Activated naive CD4-positive, alpha-beta T cell treated with anti-CD3 and anti-CD28 coated beads, Interleukin-2, amount 10 ng/mL, durations not matched to agents 7 days and 5 days (primary cell): ENCODE measurements at regions not wholly inside any gene's neighbourhood (a gene's known extent, or its start where the extent isn't known, plus 50 kb on each side); places are given as distances from the start of the nearest gene placed in this dataset.
"Not testable (repeated sequence)": the region's sequence is repeated elsewhere in the genome, so short reads cannot be mapped to it uniquely, and the experiment has no call there.

Source experiments
- CTCF ChIA-PET: fragments of 350-600 bp; sonication (Branson Sonifier 250); formaldehyde crosslinking; loops from one replicate; lab custom pipeline; 2021; ENCODE audit warnings: antibody characterized with exemption; lab: Charles Lee
- DNase-seq: peaks from one replicate; pipeline ENCODE4 v3.0.0-alpha.2; 2020
- H3K27ac Mint-ChIP-seq: one replicate; pipeline ENCODE4 v1.8.0; 2021; ENCODE audit warnings: mild to moderate bottlenecking, moderate library complexity, mixed read lengths
- H3K27me3 Mint-ChIP-seq: one replicate; pipeline ENCODE4 v1.8.0; 2021; ENCODE audit warnings: mild to moderate bottlenecking, mixed read lengths
- H3K36me3 Mint-ChIP-seq: one replicate; pipeline ENCODE4 v1.8.0; 2021; ENCODE audit warnings: mixed read lengths
- H3K4me1 Mint-ChIP-seq: one replicate; pipeline ENCODE4 v1.8.0; 2021; ENCODE audit warnings: mixed read lengths
- H3K4me3 Mint-ChIP-seq: one replicate; pipeline ENCODE4 v1.8.0; 2021; ENCODE audit warnings: mild to moderate bottlenecking, moderate library complexity, mixed read lengths
- H3K9me3 Mint-ChIP-seq: one replicate; pipeline ENCODE4 v1.8.0; 2021; ENCODE audit warnings: mixed read lengths

DNA sequence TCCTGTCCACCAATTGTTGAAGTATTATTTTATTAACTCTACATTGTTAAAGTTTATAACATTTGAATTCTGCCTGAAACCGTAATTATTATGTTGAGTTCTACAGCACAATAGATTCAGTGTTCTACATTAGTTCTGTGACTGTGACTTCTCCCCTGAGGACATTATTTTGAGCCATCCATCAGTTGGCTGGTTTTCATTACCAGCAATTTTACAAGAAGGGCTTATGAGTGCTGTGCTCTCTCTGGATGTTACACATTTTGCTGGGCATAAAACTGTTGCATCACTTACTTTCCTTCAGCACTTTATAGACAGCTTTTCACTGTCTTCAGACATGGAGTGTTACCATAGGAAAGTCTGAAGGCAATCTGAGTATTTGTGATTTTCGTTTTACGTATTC is 118.2 kb upstream of the KITLG start:
- Mint-ChIP-seq H3K9me3 (no peaks in the 10 kb centered on the region), H3K27ac (no peak overlapping the region), H3K36me3 (no peaks in the 10 kb centered on the region), H3K4me3 (no peak overlapping the region), H3K4me1 (no peaks in the 10 kb centered on the region), H3K27me3 (no peaks in the 10 kb centered on the region)
- DNase-seq = no peak
- CTCF ChIA-PET = interaction anchor here (0.7 kb wide), 1 partner anchor 81 kb away, joined by 3 read pairs; no protein-coding TSS in a partner anchor

DNA sequence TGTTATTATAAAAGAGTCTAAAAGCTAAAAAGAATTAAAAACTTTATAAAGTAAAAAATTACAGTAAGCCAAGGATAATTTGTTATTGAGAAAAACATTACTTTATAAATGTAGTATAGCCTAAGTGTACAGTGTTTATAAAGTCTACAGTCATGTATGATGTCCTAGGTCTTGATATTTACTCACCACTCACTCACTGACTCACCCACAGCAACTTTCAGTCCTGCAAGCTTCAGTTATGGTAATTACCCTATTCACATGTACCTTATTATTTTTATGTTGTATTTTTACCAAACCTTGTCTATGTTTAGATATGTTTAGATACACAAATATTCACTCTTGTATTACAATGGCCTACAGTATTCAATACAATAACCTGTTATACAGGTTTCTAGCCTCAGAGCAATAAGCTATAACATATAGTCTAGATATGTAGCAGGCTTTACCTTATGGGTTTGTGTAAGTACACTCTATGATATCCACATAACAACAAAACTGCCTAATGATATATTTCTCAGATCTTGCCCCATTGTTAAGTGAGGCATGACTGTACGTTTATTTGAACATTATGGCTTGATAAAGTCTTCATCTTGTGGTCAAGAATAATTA is 113.7 kb upstream of the KITLG start:
- CTCF ChIA-PET = no interaction called here
- no peak for DNase-seq
- Mint-ChIP-seq H3K27ac (no peak overlapping the region), H3K36me3 (no peaks in the 10 kb centered on the region), H3K9me3 (no peaks in the 10 kb centered on the region), H3K4me1 (no peaks in the 10 kb centered on the region), H3K27me3 (no peaks in the 10 kb centered on the region), H3K4me3 (no peak overlapping the region)

DNA sequence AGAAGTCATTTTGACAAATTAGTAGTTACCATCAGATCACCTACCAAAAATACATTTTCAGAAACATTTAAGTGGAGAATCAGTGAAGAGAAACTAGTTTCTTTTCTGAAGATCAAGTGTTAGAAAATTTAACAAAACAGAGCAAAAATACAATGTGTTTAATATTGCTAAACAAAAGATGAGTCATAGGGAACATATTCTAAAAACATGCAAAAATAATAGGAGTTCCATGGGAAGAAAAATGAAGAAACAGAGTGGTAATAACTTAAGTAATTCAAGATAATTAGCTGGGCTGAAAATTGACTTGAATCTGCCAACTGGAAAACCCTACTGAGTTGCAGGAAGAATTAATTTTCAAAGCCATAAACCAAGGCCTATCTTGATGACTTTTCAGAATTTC is 111.5 kb upstream of the KITLG start:
- no peak for DNase-seq
- Mint-ChIP-seq H3K9me3 (no peaks in the 10 kb centered on the region), H3K4me3 (no peak overlapping the region), H3K27ac (no peak overlapping the region), H3K36me3 (no peaks in the 10 kb centered on the region), H3K27me3 (no peaks in the 10 kb centered on the region), H3K4me1 (no peaks in the 10 kb centered on the region)
- CTCF ChIA-PET = no interaction called here

DNA sequence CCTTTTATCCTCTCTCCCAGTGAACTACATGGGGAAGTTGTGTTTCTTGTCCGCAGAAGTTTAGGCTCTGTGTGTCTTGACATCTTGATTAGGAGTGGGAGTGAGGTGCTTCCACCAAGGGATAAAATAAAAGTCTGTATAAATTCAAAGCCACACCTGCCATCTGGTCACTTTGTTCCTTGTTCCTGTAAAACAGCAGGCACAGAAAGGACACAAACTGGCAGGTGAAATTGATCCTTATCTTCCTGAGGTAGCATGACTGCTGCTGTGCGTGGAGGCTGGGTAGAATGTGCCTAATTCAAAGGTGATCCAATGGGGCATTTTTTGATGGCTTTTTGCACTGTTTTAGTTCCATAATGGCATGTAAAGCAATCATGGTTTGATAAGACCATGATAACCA is 104.3 kb upstream of the KITLG start:
- CTCF ChIA-PET = no interaction called here
- H3K36me3 Mint-ChIP-seq = no peaks in the 10 kb centered on the region

DNA sequence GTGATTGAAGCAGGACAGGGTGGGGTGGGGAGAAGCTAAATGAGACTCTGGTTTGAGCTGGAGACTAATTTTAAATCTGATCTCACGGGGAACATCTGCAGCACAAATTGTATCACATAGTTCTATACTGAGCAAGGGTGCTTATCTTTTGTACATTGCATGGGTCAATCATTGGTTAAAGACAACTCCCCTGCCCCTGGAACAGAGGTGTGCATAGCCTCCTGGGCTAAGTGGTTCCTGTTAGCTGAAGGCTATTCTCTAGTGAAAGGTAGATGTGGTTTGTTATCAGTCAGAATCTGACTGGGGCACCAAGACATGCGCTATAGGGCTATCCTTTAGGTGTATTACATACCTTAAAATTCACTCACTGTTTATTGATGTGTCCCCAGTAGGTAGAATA is 103.9 kb upstream of the KITLG start:
- no peaks in the 10 kb centered on the region for H3K9me3 Mint-ChIP-seq

More for the DNA sequence above, 104.3 kb upstream of the KITLG start:
- H3K27me3 Mint-ChIP-seq = no peaks in the 10 kb centered on the region
- H3K27ac Mint-ChIP-seq = no peak overlapping the region
- no peaks in the 10 kb centered on the region for H3K9me3 Mint-ChIP-seq
- H3K4me3 Mint-ChIP-seq = no peak overlapping the region
- H3K4me1 Mint-ChIP-seq = no peaks in the 10 kb centered on the region
- DNase-seq = no peak

DNA sequence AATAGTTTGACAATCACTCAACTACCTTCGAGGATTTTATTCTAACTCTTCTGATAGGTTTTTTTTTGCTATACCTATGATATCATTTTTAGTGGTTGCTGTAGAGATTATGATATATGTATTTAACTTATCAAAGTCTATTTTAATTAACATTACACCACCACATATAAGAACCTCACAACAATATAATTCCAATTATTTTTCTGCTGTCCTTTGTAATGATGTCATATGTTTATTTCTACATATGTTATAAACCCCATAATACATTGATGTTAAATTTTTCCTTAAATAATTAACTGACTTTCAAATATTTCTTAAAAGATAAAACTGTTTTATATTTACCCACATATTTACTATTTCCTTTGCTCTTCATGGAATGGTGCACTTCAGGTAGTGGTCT is 103.4 kb upstream of the KITLG start:
- Mint-ChIP-seq H3K36me3 (no peaks in the 10 kb centered on the region), H3K4me3 (no peak overlapping the region), H3K27ac (no peak overlapping the region), H3K9me3 (no peaks in the 10 kb centered on the region), H3K4me1 (no peaks in the 10 kb centered on the region), H3K27me3 (no peaks in the 10 kb centered on the region)
- DNase-seq = no peak
- CTCF ChIA-PET = no interaction called here

More for the DNA sequence above, 103.9 kb upstream of the KITLG start:
- no peak for DNase-seq
- H3K36me3 Mint-ChIP-seq = no peaks in the 10 kb centered on the region
- H3K27me3 Mint-ChIP-seq = no peaks in the 10 kb centered on the region
- no peaks in the 10 kb centered on the region for H3K4me1 Mint-ChIP-seq
- CTCF ChIA-PET = no interaction called here
- no peak overlapping the region for H3K4me3 Mint-ChIP-seq
- no peak overlapping the region for H3K27ac Mint-ChIP-seq

DNA sequence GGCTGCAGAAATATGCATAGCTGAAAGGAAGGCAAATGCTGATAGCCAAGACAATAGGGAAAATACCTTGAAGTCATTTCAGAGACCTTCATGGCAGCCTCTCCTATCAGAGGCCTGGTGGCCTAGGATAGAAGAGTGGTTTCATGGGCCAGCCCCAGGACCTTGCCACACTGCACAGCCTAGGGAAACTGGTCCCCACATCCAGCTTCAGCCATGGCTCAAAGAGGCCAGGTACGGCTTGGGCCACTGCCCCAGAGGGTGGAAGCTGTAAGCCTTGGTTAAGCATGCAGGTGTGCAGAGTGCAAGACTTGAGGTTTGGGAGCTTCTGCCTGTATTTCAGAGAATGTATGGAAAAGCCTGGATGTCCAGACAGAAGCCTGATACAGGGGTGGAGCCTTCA is 101.0 kb upstream of the KITLG start:
- Mint-ChIP-seq H3K4me1 (no peaks in the 10 kb centered on the region), H3K36me3 (no peaks in the 10 kb centered on the region), H3K27me3 (no peaks in the 10 kb centered on the region), H3K27ac (no peak overlapping the region), H3K9me3 (no peaks in the 10 kb centered on the region), H3K4me3 (no peak overlapping the region)
- CTCF ChIA-PET = interaction anchor here (1.0 kb wide), 1 partner anchor 291 kb away, joined by 4 read pairs; no protein-coding TSS in a partner anchor
- DNase-seq = no peak

DNA sequence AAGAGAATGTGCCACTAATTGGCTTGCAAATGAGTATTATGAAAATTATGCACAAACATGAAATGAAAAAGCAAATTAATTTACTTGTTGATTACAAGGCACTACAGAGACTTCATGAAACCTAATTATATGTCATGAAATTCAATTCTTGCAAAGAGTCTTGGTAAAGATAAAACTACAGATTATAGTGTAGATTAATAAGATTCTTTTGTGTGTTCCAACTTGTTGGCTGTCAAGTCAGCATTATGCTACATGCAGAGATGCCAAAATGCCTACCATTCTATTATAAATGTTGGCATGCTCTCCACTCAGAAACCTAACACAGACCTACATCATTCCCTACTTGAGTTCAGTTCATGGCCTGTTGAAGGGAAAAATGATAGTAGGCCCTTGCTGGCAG is 97.2 kb upstream of the KITLG start:
- Mint-ChIP-seq H3K4me1 (no peaks in the 10 kb centered on the region), H3K4me3 (no peak overlapping the region), H3K27ac (no peak overlapping the region), H3K27me3 (no peaks in the 10 kb centered on the region), H3K9me3 (no peaks in the 10 kb centered on the region), H3K36me3 (no peaks in the 10 kb centered on the region)
- DNase-seq = no peak
- CTCF ChIA-PET = no interaction called here

DNA sequence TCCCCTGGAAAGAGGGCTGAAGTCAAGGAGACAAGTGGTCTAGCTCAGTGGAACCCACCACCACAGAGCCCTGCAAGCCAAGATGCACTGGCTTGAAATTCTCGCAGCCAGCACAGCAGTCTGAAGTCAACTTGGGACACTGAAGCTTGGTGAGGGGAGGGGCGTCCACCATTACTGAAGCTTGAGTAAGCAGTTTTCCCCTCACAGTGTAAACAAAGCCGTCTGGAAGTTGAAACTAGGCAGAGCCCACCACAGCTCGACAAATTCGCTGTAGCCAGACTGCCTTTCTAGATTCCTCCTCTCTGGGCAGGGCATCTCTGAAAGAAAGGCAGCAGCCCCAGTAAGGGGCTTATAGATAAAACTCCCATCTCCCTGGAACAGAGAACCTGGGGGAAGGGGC is 87.3 kb upstream of the KITLG start:
- H3K27me3 Mint-ChIP-seq, DNase-seq, H3K27ac Mint-ChIP-seq, H3K36me3 Mint-ChIP-seq, H3K9me3 Mint-ChIP-seq, H3K4me3 Mint-ChIP-seq, CTCF ChIA-PET, H3K4me1 Mint-ChIP-seq: not testable (repeated sequence)

DNA sequence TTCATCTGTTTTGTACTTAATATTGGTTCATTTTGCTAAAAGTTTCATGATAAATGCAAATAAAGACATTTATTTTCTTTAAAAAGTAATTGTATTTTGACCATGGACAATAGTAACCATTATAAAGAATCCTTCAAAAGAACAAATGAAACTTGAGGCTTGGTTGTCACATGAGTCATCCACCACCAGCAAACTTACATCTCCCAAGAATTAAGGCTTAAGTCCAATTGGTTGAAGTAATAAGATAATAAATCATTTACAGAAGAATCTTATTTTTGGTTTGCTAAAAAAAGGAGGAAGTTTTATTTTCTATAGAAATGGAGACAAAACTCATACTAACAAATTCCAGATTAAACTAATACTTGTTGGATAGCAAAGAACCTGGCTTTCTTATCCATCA is 84.8 kb upstream of the KITLG start:
- Mint-ChIP-seq H3K9me3 (no peaks in the 10 kb centered on the region), H3K4me3 (no peak overlapping the region), H3K4me1 (no peaks in the 10 kb centered on the region), H3K27me3 (no peaks in the 10 kb centered on the region), H3K27ac (no peak overlapping the region), H3K36me3 (no peaks in the 10 kb centered on the region)
- DNase-seq = no peak
- CTCF ChIA-PET = no interaction called here

DNA sequence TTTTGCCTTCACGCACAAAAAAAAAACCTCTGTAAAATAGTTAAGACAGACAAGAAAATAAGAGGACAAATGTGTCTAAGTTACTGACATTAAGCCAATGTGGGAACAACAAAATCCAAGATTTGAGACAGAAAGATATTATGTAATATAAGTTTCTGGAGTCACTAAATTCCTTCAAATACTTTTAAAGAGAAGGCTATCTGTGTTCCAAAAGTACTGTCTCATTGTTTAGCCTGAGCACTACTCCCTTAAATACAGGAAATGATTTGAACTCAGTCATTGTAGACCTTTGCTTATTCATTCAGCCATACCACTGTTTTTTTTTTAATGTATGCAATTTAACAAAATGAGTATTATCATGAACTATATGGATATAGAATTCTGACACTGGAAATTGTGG is 82.7 kb upstream of the KITLG start:
- Mint-ChIP-seq H3K27ac (no peak overlapping the region), H3K4me1 (no peaks in the 10 kb centered on the region), H3K4me3 (no peak overlapping the region), H3K9me3 (no peaks in the 10 kb centered on the region), H3K27me3 (no peaks in the 10 kb centered on the region), H3K36me3 (no peaks in the 10 kb centered on the region)
- DNase-seq = no peak
- CTCF ChIA-PET = no interaction called here

DNA sequence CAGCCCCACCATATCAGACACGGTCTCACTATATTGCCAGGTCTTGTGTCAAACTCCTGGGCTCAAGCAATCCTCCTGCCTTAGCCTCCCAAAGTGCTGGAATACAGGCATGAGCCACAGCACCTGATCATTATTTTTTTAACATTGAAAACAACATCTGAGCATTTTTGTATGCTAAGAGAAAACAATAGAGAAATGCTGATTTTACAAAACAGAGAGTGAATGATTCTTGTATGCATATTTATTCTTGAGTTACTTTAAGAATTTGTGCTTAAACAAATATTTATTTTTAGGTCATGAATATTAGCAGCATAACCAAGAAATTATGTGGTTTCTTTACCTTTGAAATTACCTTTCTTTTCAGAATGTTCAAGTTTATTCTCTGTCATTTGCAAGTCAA is 81.8 kb upstream of the KITLG start:
- Mint-ChIP-seq H3K4me1 (no peaks in the 10 kb centered on the region), H3K27ac (no peak overlapping the region), H3K36me3 (no peaks in the 10 kb centered on the region), H3K9me3 (no peaks in the 10 kb centered on the region), H3K27me3 (no peaks in the 10 kb centered on the region), H3K4me3 (no peak overlapping the region)
- CTCF ChIA-PET = no interaction called here
- DNase-seq = no peak

DNA sequence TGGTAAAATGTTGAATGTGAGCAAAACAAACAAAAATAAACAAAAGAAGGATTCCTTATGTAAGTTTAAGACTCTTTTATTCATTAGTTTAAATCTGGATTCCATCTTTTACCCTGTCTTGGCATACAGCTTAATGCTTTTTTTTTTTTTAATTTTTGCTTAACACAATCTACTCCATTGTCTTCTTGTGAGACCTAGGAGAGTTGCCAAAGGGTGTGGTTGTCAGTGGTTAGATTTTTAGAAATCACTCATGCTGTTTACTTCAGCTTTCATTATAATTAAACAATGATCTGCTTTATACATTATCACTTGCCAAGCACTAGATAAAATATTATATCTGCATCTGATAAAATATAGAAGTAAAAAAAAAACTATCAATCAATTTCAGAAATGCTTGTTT is 77.7 kb upstream of the KITLG start:
- no peaks in the 10 kb centered on the region for H3K4me1 Mint-ChIP-seq
- no peaks in the 10 kb centered on the region for H3K27me3 Mint-ChIP-seq
- no peaks in the 10 kb centered on the region for H3K9me3 Mint-ChIP-seq
- CTCF ChIA-PET = no interaction called here
- DNase-seq = no peak
- no peak overlapping the region for H3K27ac Mint-ChIP-seq
- no peaks in the 10 kb centered on the region for H3K36me3 Mint-ChIP-seq
- H3K4me3 Mint-ChIP-seq = no peak overlapping the region

DNA sequence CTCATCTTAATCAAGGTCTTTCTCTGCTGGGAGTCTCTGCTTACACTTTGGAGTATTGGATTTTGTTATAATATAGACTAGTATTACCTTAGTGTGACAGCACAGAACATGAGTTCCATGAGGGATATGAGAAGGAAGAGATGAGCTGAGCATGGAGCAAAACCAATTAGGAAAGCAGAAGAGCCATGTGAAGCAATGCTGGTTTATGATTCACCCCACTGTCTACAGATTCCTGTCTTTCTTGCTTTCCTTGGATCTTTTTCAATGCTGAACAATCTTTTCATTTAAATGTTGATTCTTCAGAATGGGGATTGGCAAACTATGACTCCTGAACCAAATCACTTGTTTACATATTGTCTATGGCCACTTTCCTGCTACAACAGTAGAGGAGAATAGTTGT is 70.4 kb upstream of the KITLG start:
- no peak for DNase-seq
- Mint-ChIP-seq H3K4me1 (no peaks in the 10 kb centered on the region), H3K9me3 (no peaks in the 10 kb centered on the region), H3K27ac (no peak overlapping the region), H3K4me3 (no peak overlapping the region), H3K36me3 (no peaks in the 10 kb centered on the region), H3K27me3 (no peaks in the 10 kb centered on the region)
- CTCF ChIA-PET = no interaction called here

DNA sequence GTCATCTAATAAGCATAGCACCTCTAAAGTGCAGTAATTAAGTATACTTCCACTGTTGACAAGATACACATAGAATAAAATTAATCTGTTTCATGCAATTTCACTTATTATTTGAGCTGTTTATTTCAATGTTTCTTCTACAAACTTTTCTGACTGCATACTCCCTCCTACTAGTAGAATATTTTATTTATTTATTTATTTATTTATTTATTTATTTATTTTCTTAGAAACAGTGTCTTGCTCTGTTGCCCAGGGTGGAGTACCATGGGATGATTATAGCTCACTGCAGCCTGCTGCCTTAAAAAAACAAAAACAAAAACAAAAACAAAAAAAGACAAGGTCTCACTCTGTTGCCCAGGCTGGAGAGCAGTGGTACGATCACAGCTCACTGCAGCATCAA is 68.4 kb upstream of the KITLG start:
- no peaks in the 10 kb centered on the region for H3K4me1 Mint-ChIP-seq
- no peak overlapping the region for H3K27ac Mint-ChIP-seq
- no peaks in the 10 kb centered on the region for H3K9me3 Mint-ChIP-seq
- H3K27me3 Mint-ChIP-seq = no peaks in the 10 kb centered on the region
- CTCF ChIA-PET = no interaction called here
- H3K36me3 Mint-ChIP-seq = no peaks in the 10 kb centered on the region
- DNase-seq = no peak
- no peak overlapping the region for H3K4me3 Mint-ChIP-seq

DNA sequence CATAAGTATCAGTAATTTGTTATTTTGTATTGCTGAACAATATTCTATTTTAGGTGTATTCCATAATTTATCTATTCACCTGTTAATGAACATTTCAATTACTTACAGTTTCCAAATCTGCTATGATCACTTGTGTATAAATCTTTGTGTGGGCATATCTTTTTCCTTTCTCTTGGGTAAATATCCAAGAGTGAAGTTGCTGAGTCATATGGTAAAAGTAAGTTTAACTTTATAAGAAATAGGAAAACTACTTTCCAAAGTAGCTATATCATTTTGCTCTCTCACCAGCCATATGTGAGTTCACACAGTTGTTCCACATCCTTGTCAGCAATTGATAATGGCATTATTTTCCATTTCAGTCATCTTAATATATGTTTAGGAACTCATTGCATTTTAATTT is 66.6 kb upstream of the KITLG start:
- Mint-ChIP-seq H3K4me3 (no peak overlapping the region), H3K27ac (no peak overlapping the region), H3K9me3 (no peaks in the 10 kb centered on the region), H3K27me3 (no peaks in the 10 kb centered on the region), H3K36me3 (no peaks in the 10 kb centered on the region), H3K4me1 (no peaks in the 10 kb centered on the region)
- no peak for DNase-seq
- CTCF ChIA-PET = no interaction called here
